ENCODE measurements at regions not wholly inside any gene's neighbourhood (a gene's known extent, or its start where the extent isn't known, plus 50 kb on each side); places are given as distances from the start of the nearest gene placed in this dataset.

GRCh38 chr10:110414548-110415309 lies 83.0 kb upstream of the DUSP5 start:
- no peak overlapping the region for H3K4me3 ChIP-seq
- no peak for TF ChIP-seq CTCF (IDR thresholded peaks at IDR 0.05)
- TF ChIP-seq POLR2A (IDR thresholded peaks at IDR 0.05) = no peak
- no peak for TF ChIP-seq EP300 (IDR thresholded peaks at IDR 0.05)
- whole genome bisulfite sequencing, 2 donors = 79 to 83% methylated on average over 10 of the region's 10 CpGs
- H3K9me3 ChIP-seq = no peaks in the 10 kb centered on the region
- no peaks in the 10 kb centered on the region for H3K36me3 ChIP-seq
- H3K27ac ChIP-seq = no peak overlapping the region
- no peak for DNase-seq (ENCODE audit: low spot score in 2 of 2)
- H3K27me3 ChIP-seq = no peaks in the 10 kb centered on the region
- H3K4me1 ChIP-seq = peaks cover 0 to 18% (median 7%) of the 10 kb centered on the region in 4 donors

GRCh38 chr10:110415809-110416208 lies 81.9 kb upstream of the DUSP5 start:
- no peak for DNase-seq (ENCODE audit: low spot score in 2 of 2)
- Histone ChIP-seq H3K27me3 (no peaks in the 10 kb centered on the region), H3K36me3 (no peaks in the 10 kb centered on the region), H3K9me3 (no peaks in the 10 kb centered on the region), H3K27ac (no peak overlapping the region), H3K4me3 (no peak overlapping the region), H3K4me1 (peaks cover 0 to 17% (median 2%) of the 10 kb centered on the region in 4 donors)
- TF ChIP-seq CTCF (IDR thresholded peaks at IDR 0.05) (no peak), EP300 (IDR thresholded peaks at IDR 0.05) (no peak), POLR2A (IDR thresholded peaks at IDR 0.05) (no peak)
- 69 to 72% methylated on average over 3 of the region's 3 CpGs for whole genome bisulfite sequencing, 2 donors

GRCh38 chr10:110416776-110417711 lies 80.7 kb upstream of the DUSP5 start:
- no peaks in the 10 kb centered on the region for H3K9me3 ChIP-seq
- no peaks in the 10 kb centered on the region for H3K27me3 ChIP-seq
- H3K36me3 ChIP-seq = no peaks in the 10 kb centered on the region
- H3K27ac ChIP-seq = peak overlapping the region in 1 of 4 donors; percentile 31
- H3K4me3 ChIP-seq = no peak overlapping the region
- 71 to 82% methylated on average over 6 to 7 of the region's 7 CpGs for WGBS, 2 donors
- DNase-seq (ENCODE audit: low spot score in 2 of 2) = no peak
- no peak for TF ChIP-seq EP300 (IDR thresholded peaks at IDR 0.05)
- no peak for TF ChIP-seq POLR2A (IDR thresholded peaks at IDR 0.05)
- no peak for TF ChIP-seq CTCF (IDR thresholded peaks at IDR 0.05)
- H3K4me1 ChIP-seq = peaks cover 0 to 8% (median 2%) of the 10 kb centered on the region in 4 donors

GRCh38 chr10:110418218-110418617 lies 79.5 kb upstream of the DUSP5 start:
- peaks cover 0 to 10% (median 2%) of the 10 kb centered on the region in 4 donors for H3K4me1 ChIP-seq
- H3K4me3 ChIP-seq = no peak overlapping the region
- no peak for DNase-seq (ENCODE audit: low spot score in 2 of 2)
- WGBS, 2 donors = 80 to 81% methylated on average over 6 of the region's 6 CpGs
- no peaks in the 10 kb centered on the region for H3K27me3 ChIP-seq
- no peak overlapping the region for H3K27ac ChIP-seq
- no peaks in the 10 kb centered on the region for H3K36me3 ChIP-seq
- no peak for TF ChIP-seq CTCF (IDR thresholded peaks at IDR 0.05)
- TF ChIP-seq EP300 (IDR thresholded peaks at IDR 0.05) = no peak
- no peak for TF ChIP-seq POLR2A (IDR thresholded peaks at IDR 0.05)
- no peaks in the 10 kb centered on the region for H3K9me3 ChIP-seq

- Histone ChIP-seq H3K9me3 (no peaks in the 10 kb centered on the region), H3K4me3 (no peak overlapping the region), H3K36me3 (no peaks in the 10 kb centered on the region), H3K4me1 (peaks cover 0 to 21% (median 6%) of the 10 kb centered on the region in 4 donors), H3K27ac (no peak overlapping the region), H3K27me3 (no peaks in the 10 kb centered on the region)
- 73 to 81% methylated on average over 5 of the region's 5 CpGs for WGBS, 2 donors
- no peak for TF ChIP-seq EP300 (IDR thresholded peaks at IDR 0.05)
- no peak for TF ChIP-seq CTCF (IDR thresholded peaks at IDR 0.05)
- TF ChIP-seq POLR2A (IDR thresholded peaks at IDR 0.05) = no peak
- no peak for DNase-seq (ENCODE audit: low spot score in 2 of 2)
Measured at GRCh38 chr10:110419265-110419664, 78.4 kb upstream of the DUSP5 start.

All from tibial nerve (tissue), 4 donors.